ENCODE measurements at regions not wholly inside any gene's neighbourhood (a gene's known extent, or its start where the extent isn't known, plus 50 kb on each side); places are given as distances from the start of the nearest gene placed in this dataset.
"Not testable (repeated sequence)": the region's sequence is repeated elsewhere in the genome, so short reads cannot be mapped to it uniquely, and the experiment has no call there.

DNA sequence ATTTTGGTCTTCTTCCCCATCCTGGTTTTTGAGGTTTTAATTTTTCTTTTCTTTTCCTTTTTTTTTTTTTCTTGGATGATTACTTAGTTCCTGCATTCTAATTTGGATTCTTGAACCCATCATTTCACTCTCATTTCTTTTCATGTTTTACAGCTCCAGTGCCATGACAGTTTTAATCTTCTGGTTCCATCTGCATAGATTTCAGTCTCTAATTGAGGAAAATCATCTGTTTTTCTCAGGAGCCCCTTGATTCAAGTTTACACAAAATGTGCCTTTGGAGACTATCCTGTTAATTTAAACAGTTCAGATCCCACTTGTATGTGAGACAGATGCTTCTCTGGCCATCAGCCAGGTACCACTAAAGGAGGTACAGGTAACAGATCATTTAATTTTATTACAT is 379.9 kb downstream of the PIK3C3 start:
- DNase-seq = no peak

DNA sequence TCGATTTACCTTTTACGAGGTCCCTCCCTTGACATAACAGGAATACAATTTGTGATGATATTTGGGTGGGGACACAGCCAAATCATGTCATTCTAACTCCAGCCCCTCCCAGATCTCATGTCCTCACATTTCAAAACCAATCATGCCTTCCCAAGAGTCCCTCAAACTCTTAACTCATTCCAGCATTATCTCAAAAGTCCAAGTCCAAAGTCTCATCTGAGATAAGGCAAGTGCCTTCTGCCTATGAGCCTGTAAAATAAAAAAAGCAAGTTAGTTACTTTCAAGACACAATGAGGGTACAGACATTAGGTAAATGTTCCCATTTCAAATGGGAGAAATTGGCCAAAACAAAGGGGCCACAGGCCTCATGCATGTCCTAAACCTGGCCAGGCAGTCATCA is 381.1 kb downstream of the PIK3C3 start:
- DNase-seq = no peak

DNA sequence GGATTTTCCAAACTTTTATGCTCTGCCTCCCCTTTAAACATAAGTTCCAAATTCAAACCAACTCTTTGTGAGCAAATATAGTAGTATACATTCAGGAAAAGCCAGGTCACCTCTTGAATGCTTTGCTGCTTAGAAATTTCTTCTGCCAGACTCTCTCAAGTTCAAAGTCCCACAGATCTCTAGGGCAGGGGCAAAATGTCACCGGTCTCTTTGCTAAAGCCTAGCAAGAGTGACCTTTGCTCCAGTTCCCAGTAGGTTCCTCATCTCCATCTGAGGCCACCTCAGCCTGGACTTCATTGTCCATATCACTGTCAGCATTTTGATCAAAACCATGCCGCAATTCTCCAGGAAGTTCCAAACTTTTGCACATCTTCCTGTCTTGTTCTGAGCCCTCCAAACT is 382.3 kb downstream of the PIK3C3 start:
- DNase-seq = not testable (repeated sequence)

DNA sequence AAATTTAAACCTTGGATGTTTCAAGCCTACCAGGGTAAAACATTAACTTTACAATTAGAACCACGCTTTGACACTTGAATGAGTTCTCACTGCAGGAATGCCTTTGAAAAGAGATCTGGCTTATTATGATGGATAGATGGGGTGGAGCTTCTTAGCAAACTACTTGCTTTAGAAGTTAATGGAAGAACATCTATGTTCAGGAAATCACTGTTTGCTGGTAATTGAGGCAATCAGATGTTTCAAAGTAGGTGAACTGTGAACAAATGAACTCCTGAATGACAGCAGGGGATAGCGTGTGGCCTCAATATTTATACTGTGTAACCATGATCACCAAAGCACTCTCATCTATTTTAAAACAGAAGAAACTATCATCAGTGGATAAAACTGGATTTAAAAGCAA is 383.6 kb downstream of the PIK3C3 start:
- no peak for DNase-seq

DNA sequence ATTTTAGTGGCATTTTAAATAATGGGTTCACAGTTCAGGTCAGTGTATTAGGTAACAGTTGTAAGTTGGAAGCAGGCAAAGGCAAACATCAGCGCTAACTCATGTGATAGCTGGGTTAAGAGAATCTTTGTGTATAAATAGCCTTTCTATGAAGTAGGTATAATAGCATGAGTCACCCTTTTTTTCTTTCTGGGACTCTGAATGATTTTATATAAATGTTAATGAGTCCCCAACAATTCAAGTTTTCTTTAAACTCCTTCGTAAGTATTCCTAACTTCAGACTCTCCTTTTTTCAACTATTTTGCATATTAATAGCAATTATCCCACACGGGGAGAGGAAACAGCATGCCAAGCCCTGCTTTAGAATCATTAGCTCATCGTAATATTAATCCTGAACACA is 384.3 kb downstream of the PIK3C3 start:
- DNase-seq = no peak

DNA sequence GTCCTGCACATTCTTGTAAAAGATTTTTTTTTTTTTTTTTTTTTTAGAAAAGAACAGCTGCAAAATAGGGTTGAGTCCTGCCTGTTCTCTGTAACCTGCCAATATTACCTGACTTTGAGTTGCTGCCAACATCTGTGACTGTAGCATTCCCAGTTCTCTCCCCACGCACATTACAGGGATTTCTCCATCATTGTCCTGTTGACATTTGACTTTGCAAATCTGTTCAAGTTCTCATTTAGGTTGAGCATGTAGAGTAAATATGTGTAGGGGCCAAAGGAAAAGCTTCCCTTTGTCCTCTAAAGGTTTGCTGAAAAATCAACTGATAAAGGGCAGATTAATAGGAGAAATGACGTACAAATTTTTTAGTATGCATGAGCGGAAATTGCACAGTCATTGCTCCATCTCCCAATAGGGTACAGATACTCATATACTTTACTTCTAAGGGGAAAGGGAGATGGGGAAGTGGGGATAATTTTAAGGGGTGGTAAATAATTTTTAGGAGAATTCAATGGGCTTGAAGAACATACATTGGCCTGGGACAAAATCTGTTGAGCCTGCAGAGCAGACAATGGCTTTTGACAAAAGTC is 385.5 kb downstream of the PIK3C3 start:
- no peak for DNase-seq

DNA sequence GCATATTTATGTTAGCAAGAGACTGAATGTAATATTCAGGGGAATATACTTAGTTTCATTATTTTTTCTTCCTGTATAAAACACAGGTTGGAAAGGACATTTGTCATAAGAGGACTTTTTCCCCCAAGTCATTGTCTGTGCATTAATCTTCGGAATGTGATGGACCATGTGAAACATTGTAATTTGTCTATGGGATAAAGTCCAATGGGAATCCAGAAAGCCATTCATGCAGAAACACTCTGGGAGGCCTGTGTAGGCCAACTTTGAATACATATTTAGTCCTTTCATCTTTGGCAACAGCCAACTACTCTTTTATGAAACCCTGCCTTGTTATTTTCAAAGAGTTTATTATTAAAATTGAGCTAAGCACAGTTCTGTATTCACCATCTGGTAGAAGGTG is 386.4 kb downstream of the PIK3C3 start:
- DNase-seq = no peak

DNA sequence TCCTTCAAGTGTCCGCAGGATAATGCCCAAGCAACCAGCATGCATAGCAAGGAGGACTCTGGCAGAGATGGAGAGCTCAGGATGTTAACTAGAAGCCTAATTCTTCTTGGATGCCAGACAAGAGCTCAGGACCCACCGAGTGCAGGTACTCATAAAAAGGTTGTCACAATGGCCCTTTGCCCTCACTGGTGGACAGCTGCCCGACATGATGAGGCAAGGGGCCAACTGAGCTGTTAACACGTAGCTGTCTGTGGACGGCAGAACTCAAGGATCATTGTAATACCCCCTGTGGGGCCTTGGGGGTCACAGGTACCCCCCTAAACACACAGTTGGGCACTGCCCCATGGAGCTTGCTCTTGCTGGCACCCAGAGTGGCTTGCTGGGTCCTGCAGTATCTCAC is 393.7 kb downstream of the PIK3C3 start:
- DNase-seq = no peak

DNA sequence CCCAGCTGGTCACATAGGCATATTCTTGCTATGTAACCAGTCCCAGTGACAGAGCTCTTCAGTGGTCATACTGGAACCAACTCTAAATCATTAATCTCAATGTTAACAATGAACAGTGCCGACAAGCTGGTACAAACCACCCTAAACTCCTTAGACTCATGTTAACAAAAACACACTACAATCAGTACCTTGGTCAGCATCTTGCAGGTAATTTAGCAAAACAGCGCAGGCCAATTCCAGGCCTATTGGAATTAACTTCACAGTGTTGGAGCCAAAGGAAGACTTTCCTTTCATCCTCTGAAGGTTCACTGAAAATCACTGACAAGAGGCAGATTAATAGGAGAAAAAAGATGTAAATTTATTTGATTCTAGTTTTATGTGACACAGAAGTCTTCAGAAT is 396.4 kb downstream of the PIK3C3 start:
- no peak for DNase-seq

DNA sequence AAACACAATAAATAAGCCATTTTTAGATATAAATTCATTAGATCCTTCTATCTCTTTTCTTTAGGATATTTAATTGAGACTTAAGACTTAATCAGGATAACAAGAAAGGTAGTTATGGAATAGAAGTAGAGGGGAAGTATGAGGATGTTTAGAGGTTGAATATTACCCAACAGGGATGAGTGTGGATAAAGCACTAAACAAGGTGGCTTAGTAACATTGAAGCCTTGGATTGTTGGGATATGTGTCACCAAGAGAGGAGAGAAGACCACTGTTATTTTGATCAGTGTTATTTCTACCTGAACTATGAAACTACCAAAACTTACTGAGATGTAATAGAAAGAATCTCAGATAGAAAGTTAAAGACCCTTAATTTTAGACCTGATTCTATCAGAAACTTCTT is 405.7 kb downstream of the PIK3C3 start:
- DNase-seq = no peak

DNA sequence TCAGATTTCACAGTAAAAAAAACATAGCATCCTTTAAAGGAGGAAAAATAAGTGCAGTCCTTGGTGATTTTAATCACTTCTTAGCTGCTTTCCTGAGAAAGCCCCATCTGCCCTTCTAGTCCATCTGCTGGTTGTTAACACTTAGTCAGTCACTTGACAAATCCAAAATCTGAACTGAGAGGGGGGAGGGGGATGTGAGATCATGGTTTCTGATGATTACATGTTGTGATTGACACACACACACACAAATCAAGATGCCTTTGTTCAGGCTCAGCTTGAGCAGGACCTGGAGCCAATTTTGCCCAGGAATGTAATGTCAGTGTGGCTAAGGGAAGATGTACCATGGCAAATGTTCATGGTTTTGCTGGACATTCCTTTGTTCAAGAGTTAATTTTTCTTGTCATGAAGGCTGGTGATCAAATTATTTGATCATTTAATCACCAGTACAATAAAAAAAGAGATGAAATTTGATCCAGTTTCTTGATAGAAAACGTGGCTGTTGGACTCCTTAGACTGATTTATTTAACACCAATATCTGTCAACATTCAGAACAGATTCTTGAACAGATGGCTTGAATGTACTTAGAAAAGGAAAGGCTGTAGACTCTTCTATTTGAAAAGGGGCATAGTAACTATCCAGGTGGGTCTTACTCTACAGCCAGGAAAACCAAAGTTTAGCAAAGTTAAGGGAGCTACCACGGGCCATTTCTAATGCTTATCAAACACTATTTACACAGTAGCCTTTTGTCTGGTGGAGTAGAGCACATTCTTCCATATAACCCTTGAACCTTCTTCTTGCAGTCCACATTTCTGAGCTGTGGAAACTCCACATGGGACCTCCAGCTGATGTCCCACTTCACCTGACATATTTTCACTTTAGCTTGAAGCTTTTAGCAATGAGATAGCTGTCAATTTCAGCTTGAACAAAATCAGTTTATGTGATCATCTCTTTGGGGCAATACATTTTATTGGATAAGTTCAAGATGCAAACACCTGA is 408.7 kb downstream of the PIK3C3 start:
- no peak for DNase-seq

DNA sequence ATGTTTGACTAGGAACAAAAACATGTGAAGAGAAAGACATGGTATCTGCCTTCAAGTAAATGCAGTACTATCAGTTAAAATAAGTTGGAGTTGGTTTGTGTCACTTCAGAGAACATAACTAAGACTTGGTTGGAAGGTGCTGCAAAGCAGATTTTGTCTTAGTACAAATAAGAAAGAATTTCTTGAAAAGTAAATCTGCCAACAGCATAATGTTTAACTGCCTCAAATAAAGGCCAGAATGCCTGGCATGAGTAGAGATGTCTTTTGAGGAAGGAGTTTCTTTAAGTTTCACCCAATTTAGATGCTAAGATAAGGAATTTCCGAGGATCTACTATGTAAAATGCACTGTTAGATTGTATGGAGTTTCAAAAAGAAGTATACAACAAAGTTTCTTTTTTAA is 409.7 kb downstream of the PIK3C3 start:
- DNase-seq = no peak

DNA sequence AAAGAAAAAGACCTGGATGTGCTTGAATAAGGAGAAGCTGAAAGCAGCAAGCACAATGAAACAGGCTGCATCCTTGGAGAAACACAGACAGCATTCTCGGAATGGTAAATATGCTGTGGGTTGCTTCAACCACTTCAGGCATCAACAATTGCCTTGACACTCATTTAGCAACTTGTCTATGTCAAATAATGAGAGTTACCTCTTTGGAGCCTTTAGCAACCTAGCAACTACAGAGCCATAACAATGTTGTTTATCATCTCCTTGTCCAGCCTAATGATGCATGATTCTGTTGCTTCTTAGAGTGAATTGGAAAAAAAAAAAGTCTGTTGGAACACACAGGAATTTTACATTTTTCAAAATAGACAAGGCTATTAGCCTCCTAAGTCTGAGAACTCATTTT is 410.6 kb downstream of the PIK3C3 start:
- DNase-seq = no peak

DNA sequence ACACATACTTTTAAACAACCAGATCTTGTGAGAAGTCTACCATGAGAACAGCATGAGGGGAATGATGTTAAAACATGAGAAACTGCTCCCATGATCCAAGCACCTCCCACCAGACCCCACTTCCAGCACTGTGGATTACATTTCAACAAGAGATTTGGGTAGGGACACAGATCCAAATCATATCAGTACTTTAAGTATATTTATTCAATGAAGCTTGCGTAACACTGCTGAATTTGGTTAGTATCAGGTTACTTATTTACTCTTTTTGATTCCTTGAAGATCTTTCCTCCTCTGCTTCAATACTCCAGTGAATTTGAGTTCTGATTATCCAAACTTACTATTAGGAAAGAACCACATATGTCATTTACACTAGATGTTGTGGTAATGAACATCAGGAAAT is 418.6 kb downstream of the PIK3C3 start:
- no peak for DNase-seq

DNA sequence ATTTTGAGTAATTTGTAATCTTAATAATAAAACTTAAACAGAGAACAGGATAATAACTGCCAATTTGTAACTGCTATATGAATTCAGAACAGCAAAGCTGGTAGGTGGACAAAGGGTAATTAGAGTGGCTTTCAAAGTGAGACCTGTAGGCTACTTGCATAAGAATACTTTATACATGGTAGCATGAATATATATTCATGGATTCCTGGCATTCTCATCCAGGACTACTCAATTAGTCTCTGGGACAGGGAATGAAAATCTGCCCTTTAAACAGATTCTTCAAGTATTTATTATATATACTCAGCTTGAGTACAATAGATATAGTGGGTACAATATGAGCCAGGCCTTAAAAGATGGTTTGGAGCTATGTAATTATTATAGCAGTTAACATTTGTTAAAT is 419.9 kb downstream of the PIK3C3 start:
- DNase-seq = no peak

DNA sequence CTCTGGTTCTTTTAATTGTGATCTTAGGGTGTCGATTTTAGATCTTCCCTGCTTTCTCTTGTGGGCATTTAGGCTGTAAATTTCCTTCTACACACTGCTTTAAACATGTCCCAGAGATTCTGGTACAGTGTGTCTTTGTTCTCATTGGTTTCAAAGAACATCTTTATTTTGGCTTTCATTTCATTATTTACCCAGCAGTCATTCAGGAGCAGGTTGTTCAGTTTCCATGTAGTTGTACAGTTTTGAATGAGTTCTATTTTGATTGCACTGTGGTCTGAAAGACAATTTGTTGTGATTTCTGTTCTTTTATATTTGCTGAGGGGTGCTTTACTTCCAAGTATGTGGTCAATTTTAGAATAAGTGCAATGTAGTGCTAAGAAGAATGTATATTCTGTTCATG is 423.8 kb downstream of the PIK3C3 start:
- not testable (repeated sequence) for DNase-seq

DNA sequence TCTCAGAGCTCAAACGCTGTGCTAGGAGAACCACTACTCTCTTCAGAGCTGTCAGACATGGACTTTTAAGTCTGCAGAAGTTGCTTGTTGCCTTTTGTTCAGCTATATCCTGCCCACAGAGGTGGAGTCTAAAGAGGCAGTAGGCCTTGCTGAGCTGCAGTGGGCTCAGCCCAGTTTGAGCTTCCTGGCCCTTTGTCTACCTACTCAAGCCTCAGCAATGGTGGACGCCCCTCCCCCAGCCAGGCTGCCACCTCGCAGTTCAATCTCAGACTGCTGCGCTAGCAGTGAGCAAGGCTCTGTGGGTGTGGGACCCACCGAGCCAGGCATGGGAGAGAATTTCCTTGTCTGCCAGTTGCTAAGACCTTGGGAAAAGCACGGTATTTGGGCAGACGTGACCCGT is 426.2 kb downstream of the PIK3C3 start:
- DNase-seq = not testable (repeated sequence)

DNA sequence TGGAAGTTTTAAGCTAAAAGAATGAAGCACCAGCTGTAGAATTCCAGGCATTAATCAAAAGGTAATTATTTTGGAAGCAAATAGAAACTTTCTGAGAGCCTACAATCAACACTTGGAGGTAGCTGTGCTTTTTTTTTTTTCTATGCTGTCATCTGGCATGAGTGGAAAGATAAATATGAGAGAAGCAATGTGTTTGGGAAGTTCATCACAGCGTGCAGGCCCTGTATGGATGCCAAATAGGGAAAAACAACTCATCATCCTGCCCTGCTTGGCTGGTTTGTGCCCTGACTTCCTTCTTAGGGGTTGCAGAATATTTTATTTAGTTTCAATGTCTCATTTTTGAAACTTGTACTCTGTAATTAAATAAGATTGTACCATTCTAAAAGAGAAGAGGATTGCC is 437.4 kb downstream of the PIK3C3 start:
- DNase-seq = no peak

DNA sequence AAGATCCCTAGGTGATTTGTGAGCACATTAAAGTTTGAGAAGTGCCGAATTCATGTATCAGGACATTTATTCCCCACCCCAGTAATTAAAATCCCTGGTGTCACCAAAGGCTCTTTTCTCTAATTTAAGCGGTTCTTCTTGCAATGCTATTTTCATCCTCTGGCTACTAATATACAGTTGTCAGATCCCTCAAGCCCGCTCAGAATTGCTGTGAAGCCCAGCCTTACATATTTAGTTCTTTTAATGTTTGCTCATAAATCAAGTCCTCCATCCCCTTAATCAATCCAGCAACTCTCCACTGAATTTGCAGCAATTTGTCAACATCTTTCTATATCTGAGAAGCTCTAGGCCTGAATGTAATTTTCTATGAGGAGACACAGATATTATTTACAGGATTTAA is 437.9 kb downstream of the PIK3C3 start:
- no peak for DNase-seq

DNA sequence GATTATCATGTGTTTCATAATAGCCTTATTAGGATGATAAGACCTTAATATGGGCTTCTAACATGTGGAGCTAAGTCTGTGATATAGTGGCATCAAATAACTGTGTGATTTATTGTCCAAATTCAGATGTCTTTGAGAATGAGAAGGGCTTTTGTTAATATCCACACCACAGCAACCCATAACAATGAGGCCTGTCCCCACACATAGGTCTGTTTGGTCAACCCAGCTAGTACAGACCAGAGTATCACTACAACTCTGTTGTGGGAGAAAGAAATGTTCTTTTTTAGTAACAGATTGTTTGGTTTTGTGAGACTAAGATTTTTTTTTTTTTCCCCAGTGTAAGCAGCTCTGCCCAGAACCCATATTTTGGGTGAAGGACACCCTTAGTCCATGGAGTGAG is 439.2 kb downstream of the PIK3C3 start:
- no peak for DNase-seq

DNA sequence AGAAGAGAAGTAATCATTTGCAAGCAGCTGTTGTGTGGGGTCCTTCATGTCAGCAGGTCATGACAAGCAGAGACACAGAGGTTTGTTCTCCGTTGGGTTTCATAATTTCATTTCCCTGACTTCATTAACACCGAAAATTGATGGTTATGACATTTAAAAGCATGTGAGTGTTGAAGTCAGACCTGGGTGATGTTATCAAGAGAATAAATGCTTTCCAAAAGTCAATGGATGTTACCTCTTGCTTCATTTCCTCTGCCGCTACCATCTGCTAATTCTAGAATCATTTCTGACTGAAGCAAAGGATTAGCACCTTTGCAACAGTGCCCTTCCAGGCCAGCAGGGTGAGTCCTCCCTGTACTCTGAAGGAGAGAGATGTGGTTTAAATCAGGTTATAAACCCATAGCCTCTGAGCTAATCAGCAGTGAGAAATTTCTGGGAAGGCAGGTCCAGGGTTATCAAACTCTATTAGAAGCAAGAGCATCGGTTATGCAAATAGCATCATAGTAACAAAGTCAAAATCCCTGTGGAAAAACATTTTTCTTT is 446.2 kb downstream of the PIK3C3 start:
- no peak for DNase-seq

DNA sequence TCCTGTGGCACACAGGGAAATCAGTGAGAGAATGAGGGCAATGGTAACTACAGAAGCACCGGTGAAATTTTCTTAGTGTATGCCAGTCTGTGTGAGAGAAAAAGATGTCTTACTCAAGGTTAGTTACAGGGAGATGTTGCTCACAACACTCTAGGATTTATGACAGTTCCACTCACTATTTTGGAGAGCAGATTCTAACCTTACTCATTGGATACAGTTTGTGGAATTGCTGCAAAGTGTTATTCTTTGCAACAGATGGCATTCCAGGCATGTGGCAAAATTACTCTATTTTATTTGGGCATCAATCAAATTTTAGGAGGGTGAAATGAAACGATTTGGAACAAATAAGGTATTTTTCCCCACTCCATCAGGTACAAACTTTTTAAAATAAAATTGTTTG is 449.1 kb downstream of the PIK3C3 start:
- no peak for DNase-seq

DNA sequence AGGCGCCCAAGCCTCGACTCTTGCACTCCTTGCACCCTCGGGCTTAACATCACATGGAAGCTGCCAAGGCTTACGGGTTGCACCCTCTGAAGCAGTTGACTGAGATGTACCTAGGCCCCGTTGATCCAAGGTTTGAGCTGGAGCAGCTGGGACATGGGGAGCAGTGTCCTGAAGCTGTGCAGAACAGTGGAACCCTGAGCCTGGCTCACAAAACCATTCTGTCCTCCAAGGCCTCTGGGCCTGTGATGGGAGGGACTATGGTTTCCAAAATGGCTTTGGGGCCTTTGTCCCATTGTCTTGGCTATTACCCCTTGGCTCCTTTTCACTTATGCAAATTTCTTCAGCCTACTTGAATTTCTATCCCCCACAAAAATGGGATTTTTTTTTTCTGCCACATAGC is 454.0 kb downstream of the PIK3C3 start:
- no peak for DNase-seq

DNA sequence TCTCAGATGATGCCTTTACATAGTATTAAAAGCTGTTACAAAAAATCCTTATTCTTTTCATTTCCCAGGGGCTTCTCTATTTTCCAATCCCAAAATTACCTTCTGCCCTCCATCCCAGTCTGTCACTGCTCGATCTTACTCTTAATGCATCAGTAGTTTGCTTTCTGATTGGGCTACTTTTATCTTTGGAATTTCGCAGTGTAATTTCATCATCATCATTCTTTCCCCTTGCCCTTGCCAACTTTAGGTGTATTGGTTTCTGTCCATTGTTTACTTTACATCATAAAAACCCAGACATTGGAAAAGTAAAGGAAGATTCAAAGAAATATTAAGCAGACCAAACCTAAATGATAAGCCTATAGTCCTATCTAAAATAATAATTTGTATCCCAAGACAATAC is 457.2 kb downstream of the PIK3C3 start:
- no peak for DNase-seq
